Calu3 (cell line): ENCODE measurements at regions not wholly inside any gene's neighbourhood (a gene's known extent, or its start where the extent isn't known, plus 50 kb on each side); places are given as distances from the start of the nearest gene placed in this dataset.
"Not testable (repeated sequence)": the region's sequence is repeated elsewhere in the genome, so short reads cannot be mapped to it uniquely, and the experiment has no call there.

Source experiments
- BruUV-seq: library from RNA; stranded (reverse); fragments of 400-500 nt; replicated peaks from 2 replicates; lab custom pipeline; 2021; lab: Mats Ljungman, UMichigan
- CTCF ChIA-PET: fragments of 300-600 bp; sonication (Branson Sonifier 250); formaldehyde crosslinking; loops from one replicate; lab custom pipeline; 2022; ENCODE audit warnings: antibody characterized with exemption; lab: Charles Lee
- DNase-seq: peaks from one replicate; pipeline ENCODE4 v3.0.0; 2022
- H3K27ac Mint-ChIP-seq: one replicate; pipeline ENCODE4 v1.8.0; 2022; ENCODE audit warnings: mixed read lengths; ENCODE audit not compliant: unreplicated experiment
- H3K27me3 Mint-ChIP-seq: one replicate; pipeline ENCODE4 v1.8.0; 2022; ENCODE audit warnings: mixed read lengths; ENCODE audit not compliant: unreplicated experiment
- H3K36me3 Mint-ChIP-seq: one replicate; pipeline ENCODE4 v1.8.0; 2022; ENCODE audit warnings: mild to moderate bottlenecking, moderate library complexity, mixed read lengths; ENCODE audit not compliant: insufficient read depth, unreplicated experiment
- H3K4me1 Mint-ChIP-seq: one replicate; pipeline ENCODE4 v1.8.0; 2022; ENCODE audit warnings: mild to moderate bottlenecking, low read depth, mixed read lengths; ENCODE audit not compliant: unreplicated experiment
- H3K4me3 Mint-ChIP-seq: one replicate; pipeline ENCODE4 v1.8.0; 2022; ENCODE audit warnings: mild to moderate bottlenecking, low read depth, moderate library complexity, mixed read lengths; ENCODE audit not compliant: unreplicated experiment
- H3K9me3 Mint-ChIP-seq: one replicate; pipeline ENCODE4 v1.8.0; 2022; ENCODE audit warnings: low read depth, mixed read lengths; ENCODE audit not compliant: unreplicated experiment
- intact Hi-C: fragments of 100-400 bp; cut with micrococcal nuclease; formaldehyde crosslinking; loops from one replicate; pipeline ENCODE4 v1.10.0; 2022; ENCODE audit not compliant: unreplicated experiment
- TF ChIP-seq, protein P1 (sequence below): fragments of 200-600 bp; IDR thresholded peaks from one replicate; pipeline ENCODE4 v1.8.0; 2022; ENCODE audit warnings: antibody characterized with exemption; ENCODE audit not compliant: unreplicated experiment

DNA sequence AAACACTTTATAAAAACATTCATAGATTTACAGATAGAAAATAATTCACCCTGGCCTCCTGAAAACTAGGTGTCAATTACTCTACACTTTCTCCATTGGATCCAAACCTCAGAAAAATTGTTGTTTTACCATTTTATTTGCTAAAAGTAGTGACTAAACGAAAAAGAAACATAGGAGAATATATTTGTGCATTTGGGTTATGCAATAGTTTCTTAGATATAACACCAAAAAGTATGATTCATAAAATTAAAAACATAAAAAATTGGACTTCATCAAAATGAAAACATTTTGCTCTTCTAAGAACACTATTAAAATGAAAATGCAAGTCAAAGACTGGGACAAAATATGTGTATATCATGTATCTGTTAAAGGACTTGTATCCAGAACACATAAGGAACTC is 671.3 kb downstream of the MAFB start:
- intact Hi-C loops: no loop called here
- BruUV-seq: no TSS peak
- no peak for DNase-seq
- Mint-ChIP-seq H3K27ac (no peak overlapping the region), H3K4me3 (no peak overlapping the region), H3K4me1 (no peaks in the 10 kb centered on the region), H3K36me3 (no peaks in the 10 kb centered on the region), H3K27me3 (no peaks in the 10 kb centered on the region), H3K9me3 (peaks cover 17% of the 10 kb centered on the region)
- TF ChIP-seq, protein P1, sequence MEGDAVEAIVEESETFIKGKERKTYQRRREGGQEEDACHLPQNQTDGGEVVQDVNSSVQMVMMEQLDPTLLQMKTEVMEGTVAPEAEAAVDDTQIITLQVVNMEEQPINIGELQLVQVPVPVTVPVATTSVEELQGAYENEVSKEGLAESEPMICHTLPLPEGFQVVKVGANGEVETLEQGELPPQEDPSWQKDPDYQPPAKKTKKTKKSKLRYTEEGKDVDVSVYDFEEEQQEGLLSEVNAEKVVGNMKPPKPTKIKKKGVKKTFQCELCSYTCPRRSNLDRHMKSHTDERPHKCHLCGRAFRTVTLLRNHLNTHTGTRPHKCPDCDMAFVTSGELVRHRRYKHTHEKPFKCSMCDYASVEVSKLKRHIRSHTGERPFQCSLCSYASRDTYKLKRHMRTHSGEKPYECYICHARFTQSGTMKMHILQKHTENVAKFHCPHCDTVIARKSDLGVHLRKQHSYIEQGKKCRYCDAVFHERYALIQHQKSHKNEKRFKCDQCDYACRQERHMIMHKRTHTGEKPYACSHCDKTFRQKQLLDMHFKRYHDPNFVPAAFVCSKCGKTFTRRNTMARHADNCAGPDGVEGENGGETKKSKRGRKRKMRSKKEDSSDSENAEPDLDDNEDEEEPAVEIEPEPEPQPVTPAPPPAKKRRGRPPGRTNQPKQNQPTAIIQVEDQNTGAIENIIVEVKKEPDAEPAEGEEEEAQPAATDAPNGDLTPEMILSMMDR: no peak
- CTCF ChIA-PET: no interaction called here

DNA sequence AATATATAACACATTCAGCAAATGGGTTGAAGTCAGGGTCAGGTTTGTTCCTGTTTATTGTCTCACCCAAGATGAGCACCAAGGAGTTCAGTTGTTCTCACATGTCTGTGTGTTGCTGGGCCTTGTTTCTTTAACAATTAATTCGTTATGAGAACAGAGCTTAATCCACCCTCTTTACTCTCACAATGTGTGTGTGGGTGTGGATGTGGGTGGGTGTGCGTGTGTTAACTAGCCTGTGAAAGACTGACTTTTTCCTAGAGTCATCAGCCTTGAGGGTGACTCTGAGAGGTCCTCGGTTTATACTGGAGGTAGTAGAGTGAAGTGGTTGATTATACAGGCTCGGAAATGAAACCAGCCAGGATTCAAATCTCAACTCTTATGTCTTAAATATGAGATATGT is 672.1 kb downstream of the MAFB start:
- DNase-seq: no peak
- Mint-ChIP-seq H3K4me1 (no peaks in the 10 kb centered on the region), H3K9me3 (peaks cover 20% of the 10 kb centered on the region), H3K4me3 (no peak overlapping the region), H3K27me3 (no peaks in the 10 kb centered on the region), H3K27ac (no peak overlapping the region), H3K36me3 (no peaks in the 10 kb centered on the region)
- intact Hi-C loops: no loop called here
- no TSS peak for BruUV-seq
- CTCF ChIA-PET: no interaction called here
- TF ChIP-seq, protein P1: no peak

DNA sequence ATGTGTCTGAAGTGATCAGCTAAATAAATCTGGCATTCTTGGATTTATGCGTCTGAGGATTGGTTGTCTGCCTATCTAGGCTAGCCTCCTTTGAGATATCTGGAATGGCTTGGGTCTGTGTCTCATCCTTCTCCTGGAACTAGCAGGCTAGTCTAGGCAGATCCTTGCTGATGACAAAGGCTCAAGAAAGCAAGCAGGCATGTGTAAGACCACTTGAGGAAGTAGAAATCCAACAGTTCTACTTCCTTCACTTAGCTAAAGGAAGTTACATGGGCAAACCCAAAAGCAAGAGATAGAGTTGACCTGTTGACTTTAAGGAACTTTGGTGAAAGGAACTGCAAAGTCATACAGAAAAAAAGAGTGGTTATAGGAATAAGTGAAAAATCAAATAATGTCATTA is 672.6 kb downstream of the MAFB start:
- no peak for DNase-seq
- H3K4me3 Mint-ChIP-seq: no peak overlapping the region
- no peaks in the 10 kb centered on the region for H3K4me1 Mint-ChIP-seq
- intact Hi-C loops: no loop called here
- H3K27ac Mint-ChIP-seq: no peak overlapping the region
- TF ChIP-seq, protein P1: no peak
- no TSS peak for BruUV-seq
- no peaks in the 10 kb centered on the region for H3K36me3 Mint-ChIP-seq
- CTCF ChIA-PET: no interaction called here
- H3K27me3 Mint-ChIP-seq: no peaks in the 10 kb centered on the region
- H3K9me3 Mint-ChIP-seq: peaks cover 22% of the 10 kb centered on the region

DNA sequence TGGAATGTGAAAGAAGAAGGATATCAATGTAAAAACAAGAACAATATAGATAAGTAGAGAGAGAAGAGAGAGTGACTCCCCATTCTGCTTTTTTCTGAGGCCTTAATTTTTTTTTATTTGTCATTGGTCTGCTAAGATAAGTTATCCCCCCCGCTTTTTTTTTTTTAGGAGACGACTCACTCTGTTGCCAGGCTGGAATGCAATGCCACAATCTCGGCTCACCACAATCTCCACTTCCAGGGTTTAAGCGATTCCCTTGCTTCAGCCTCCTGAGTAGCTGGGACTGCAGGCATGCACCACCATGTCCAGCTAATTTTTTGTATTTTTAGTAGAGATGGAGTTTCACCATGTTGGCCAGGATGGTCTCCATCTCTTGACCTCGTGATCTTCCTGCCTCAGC is 677.0 kb downstream of the MAFB start:
- H3K4me3 Mint-ChIP-seq, H3K4me1 Mint-ChIP-seq, H3K27ac Mint-ChIP-seq, H3K36me3 Mint-ChIP-seq, H3K27me3 Mint-ChIP-seq, CTCF ChIA-PET, intact Hi-C loops, BruUV-seq, DNase-seq: not testable (repeated sequence)
- H3K9me3 Mint-ChIP-seq: peaks cover 19% of the 10 kb centered on the region

DNA sequence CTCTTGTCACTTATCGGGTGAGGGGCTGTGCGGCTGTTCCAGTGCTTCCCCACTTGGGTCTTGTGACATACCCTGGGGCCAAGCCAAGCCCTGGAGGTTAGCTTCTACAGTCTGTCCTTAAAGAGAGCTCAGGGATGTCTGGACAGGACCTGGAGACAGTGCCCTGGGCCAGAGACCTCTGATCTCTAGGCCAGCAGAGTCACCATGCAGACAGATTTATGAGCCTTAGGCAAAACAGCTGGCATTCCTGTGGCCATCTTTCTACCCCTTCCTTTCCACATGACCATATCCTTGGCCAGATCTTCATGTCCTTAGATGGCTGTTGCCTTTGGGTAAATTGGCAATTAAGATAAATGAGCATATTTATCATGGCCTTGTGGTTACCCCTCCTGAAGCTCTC is 678.6 kb downstream of the MAFB start:
- DNase-seq: no peak
- intact Hi-C loops: no loop called here
- no peak overlapping the region for H3K27ac Mint-ChIP-seq
- peaks cover 18% of the 10 kb centered on the region for H3K9me3 Mint-ChIP-seq
- TF ChIP-seq, protein P1: no peak
- H3K4me3 Mint-ChIP-seq: no peak overlapping the region
- no peaks in the 10 kb centered on the region for H3K27me3 Mint-ChIP-seq
- no TSS peak for BruUV-seq
- H3K36me3 Mint-ChIP-seq: no peaks in the 10 kb centered on the region
- no peaks in the 10 kb centered on the region for H3K4me1 Mint-ChIP-seq
- CTCF ChIA-PET: no interaction called here
